Esophagus muscularis mucosa (tissue), 4 donors: ENCODE measurements at regions not wholly inside any gene's neighbourhood (a gene's known extent, or its start where the extent isn't known, plus 50 kb on each side); places are given as distances from the start of the nearest gene placed in this dataset.

Experiments used
- CTCF ChIP-seq, 3 experiments: fragments of 200-600 bp in 2 of 3; fragments of 450-650 bp in 1 of 3; sonication (generic) in 2 of 3; IDR thresholded peaks; one replicate each; pipeline ENCODE4 v1.5.1; 2017 to 2019; ENCODE audit warnings: antibody characterized with exemption in 3 of 3, mild to moderate bottlenecking in 2 of 3, moderate library complexity in 1 of 3
- EP300 ChIP-seq: sonication (generic); formaldehyde crosslinking; IDR thresholded peaks from one replicate; pipeline ENCODE4 v1.6.1; 2017; ENCODE audit warnings: antibody characterized with exemption
- POLR2A ChIP-seq: fragments of 450-650 bp; IDR thresholded peaks from one replicate; pipeline ENCODE4 v1.6.1; 2017; ENCODE audit warnings: antibody characterized with exemption, moderate library complexity, mild to moderate bottlenecking, low read depth
- POLR2AphosphoS5 ChIP-seq, 2 donors: sonication (generic); formaldehyde crosslinking; IDR thresholded peaks; one replicate each; pipeline ENCODE4 v1.6.1; 2017; ENCODE audit warnings: antibody characterized with exemption in 2 of 2

DNA sequence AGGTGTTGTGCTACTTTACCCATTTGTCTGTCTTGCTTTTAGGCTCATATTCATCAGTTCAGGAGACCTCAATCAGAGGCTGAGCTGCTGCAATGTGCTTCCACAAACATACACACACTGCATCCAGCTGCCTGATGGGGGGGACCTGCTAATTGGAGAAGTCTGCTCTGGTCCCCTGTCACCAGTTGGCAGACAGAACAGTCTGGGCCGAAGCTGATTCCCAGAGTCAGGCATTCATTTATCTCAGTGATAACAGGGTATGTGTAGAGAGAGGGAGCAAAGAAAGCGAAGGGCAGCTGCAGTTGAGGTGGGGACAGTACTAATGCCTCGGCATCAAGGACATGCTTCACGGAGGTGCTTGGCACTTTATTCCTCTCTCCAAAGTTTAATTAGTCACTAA, 584.3 kb upstream of the PIK3C3 start:
- no peak for TF ChIP-seq CTCF (IDR thresholded peaks at IDR 0.05)
- TF ChIP-seq POLR2A: no peak
- no peak for TF ChIP-seq POLR2AphosphoS5 (IDR thresholded peaks at IDR 0.05)
- no peak for TF ChIP-seq EP300
